Cardiac muscle cell (in vitro differentiated cells and primary cell): ENCODE measurements at regions not wholly inside any gene's neighbourhood (a gene's known extent, or its start where the extent isn't known, plus 50 kb on each side); places are given as distances from the start of the nearest gene placed in this dataset.

Experiments used
- DNase-seq, 2 donors: peaks; one replicate each; pipeline versions ENCODE4 v3.0.0 to v3.0.0-alpha.2; 2010 to 2017; ENCODE audit warnings: low read depth in 1 of 2, low spot score in 1 of 2
- H3K27ac ChIP-seq: fragments of 200-600 bp; sonication (generic); 2 replicates; pipeline ENCODE4 v1.5.1; 2016
- H3K27me3 ChIP-seq: fragments of 200-600 bp; sonication (generic); 2 replicates; pipeline ENCODE4 v1.6.0; 2016; ENCODE audit warnings: control low read depth
- H3K36me3 ChIP-seq: fragments of 200-600 bp; sonication (generic); 2 replicates; pipeline ENCODE4 v1.5.1; 2016; ENCODE audit warnings: control low read depth
- H3K4me1 ChIP-seq: fragments of 200-600 bp; sonication (generic); 2 replicates; pipeline ENCODE4 v1.8.1; 2017; ENCODE audit warnings: low read depth, mild to moderate bottlenecking, mixed run types
- H3K4me3 ChIP-seq: fragments of 200-600 bp; sonication (generic); 2 replicates; pipeline ENCODE4 v1.5.1; 2016; ENCODE audit warnings: mild to moderate bottlenecking
- H3K9me3 ChIP-seq: fragments of 200-600 bp; sonication (generic); 2 replicates; pipeline ENCODE4 v1.5.1; 2017; ENCODE audit warnings: low read depth, mild to moderate bottlenecking, control low read depth
- TF ChIP-seq, protein P1 (sequence below): IDR thresholded peaks from 2 replicates; pipeline ENCODE4 v1.5.1; 2012; ENCODE audit warnings: low read depth, mild to moderate bottlenecking, low read length

DNA sequence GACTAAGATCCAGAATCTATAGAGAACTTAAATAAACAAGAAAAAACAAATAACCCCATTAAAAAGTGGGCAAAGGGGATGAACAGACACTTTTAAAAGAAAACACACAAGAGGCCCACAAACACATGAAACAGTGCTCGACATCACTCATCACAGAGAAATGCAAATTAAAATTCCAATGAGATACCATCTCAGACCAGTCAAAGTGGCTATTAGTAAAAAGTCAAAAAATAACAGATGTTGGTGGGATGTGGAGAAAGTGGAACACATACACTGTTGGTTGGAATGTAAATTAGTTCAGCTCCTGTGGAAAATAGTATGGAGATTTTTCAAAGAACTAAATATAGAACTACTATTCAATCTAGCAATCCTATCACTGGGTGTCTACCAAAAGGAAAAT lies 143.1 kb downstream of the IFI44 start:
- Histone ChIP-seq H3K27me3 (no peaks in the 10 kb centered on the region), H3K36me3 (no peaks in the 10 kb centered on the region), H3K4me1 (no peaks in the 10 kb centered on the region), H3K27ac (no peak overlapping the region), H3K4me3 (no peak overlapping the region), H3K9me3 (no peaks in the 10 kb centered on the region)
- no peak for DNase-seq
- TF ChIP-seq, protein P1, sequence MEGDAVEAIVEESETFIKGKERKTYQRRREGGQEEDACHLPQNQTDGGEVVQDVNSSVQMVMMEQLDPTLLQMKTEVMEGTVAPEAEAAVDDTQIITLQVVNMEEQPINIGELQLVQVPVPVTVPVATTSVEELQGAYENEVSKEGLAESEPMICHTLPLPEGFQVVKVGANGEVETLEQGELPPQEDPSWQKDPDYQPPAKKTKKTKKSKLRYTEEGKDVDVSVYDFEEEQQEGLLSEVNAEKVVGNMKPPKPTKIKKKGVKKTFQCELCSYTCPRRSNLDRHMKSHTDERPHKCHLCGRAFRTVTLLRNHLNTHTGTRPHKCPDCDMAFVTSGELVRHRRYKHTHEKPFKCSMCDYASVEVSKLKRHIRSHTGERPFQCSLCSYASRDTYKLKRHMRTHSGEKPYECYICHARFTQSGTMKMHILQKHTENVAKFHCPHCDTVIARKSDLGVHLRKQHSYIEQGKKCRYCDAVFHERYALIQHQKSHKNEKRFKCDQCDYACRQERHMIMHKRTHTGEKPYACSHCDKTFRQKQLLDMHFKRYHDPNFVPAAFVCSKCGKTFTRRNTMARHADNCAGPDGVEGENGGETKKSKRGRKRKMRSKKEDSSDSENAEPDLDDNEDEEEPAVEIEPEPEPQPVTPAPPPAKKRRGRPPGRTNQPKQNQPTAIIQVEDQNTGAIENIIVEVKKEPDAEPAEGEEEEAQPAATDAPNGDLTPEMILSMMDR, result no peak

DNA sequence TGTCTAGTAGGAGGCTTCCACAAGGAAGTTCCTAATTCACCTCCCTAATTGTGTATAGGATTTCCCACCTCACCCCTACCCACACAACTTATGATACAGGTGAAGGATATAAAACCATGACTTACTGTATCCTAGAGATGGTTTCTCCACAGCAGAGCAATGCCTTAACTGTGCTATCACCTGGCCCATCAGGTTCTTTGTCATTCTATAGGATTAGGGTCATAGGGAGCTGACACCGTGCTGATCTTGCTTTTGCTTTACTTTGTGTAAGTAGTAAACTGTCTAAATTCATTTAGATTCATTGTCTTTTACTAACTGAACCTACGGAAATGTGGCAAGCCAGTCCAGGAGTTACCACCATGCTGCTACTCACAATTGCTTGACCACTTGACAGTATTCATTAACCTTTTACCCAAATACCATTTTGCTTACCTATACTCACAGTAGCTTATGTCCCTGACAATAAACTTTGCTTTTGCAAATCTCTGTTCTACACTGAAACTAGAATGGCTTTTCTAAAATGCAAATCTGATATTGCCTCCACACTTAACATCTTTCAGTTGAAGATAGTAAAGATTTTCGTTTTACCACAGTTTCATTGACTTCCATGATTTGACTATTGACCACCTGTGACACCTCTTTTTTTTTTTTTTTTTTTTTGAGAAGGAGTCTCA lies 147.6 kb downstream of the IFI44 start:
- Histone ChIP-seq H3K4me1 (no peaks in the 10 kb centered on the region), H3K4me3 (no peak overlapping the region), H3K36me3 (no peaks in the 10 kb centered on the region), H3K27ac (no peak overlapping the region), H3K27me3 (no peaks in the 10 kb centered on the region), H3K9me3 (no peaks in the 10 kb centered on the region)
- no peak for DNase-seq
- TF ChIP-seq, protein P1, result no peak

DNA sequence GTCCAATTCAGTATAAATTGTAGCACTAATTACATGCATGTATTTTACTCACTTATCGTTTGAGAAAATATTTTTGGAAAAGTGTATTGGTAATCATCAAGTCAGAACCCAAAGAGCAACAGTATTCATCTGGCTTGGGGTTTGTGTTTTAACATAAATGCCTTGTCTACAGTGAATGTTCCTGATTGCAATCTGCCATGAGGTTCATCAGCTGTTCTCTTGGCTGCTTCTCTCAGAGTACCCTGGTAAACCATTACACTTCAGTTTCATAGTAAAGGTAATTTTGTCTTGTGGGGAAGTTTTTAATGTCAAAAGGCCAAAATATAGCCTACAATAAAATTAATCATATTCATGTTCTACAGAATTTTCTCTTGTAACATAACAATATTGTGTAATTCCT lies 150.3 kb downstream of the IFI44 start:
- Histone ChIP-seq H3K36me3 (no peaks in the 10 kb centered on the region), H3K4me3 (no peak overlapping the region), H3K27me3 (no peaks in the 10 kb centered on the region), H3K4me1 (no peaks in the 10 kb centered on the region), H3K27ac (no peak overlapping the region), H3K9me3 (no peaks in the 10 kb centered on the region)
- DNase-seq, result no peak
- TF ChIP-seq, protein P1, result no peak

DNA sequence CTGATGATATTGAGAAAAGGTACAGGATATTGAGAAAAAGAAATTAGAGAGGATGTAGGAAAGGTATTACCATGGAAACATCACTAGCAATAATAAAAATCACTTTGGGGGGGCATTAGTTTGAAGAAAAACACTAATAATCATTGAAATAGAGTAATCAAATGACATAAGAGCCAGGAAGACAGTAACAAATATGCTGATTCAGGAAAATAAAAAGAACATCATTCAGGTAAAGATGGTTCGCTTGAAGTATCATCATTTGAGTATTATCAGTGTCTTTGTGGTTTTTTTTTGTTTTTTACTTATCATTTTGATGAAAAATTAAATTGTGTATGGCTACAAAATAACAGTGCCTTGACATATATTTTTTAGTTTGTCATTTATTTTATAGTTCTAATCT lies 164.5 kb downstream of the IFI44 start:
- no peak for DNase-seq
- TF ChIP-seq, protein P1, result no peak

DNA sequence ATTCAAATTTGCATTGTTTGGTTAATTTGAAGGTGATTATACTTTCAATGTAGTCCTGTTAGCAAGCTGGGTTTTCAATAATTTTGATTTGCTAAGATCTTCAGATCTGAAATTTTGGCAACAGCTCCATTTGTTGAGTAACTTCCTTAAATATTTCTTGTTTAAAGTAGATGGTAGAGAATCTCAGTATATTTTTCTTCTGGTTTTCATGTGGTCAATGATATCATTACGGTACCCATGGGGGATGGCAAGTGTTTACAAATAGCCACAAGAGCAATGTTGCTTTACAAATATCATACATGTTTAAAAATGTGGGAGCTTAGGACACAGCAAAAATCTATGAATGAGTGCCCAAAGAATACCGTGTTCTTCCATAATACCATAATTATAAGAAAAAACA lies 175.9 kb downstream of the IFI44 start:
- Histone ChIP-seq H3K4me1 (peaks cover 4% of the 10 kb centered on the region), H3K27me3 (no peaks in the 10 kb centered on the region), H3K4me3 (no peak overlapping the region), H3K36me3 (no peaks in the 10 kb centered on the region), H3K9me3 (no peaks in the 10 kb centered on the region), H3K27ac (no peak overlapping the region)
- peak in 1 of 2 donors; percentile 22 for DNase-seq
- TF ChIP-seq, protein P1, result no peak

More for the DNA sequence above, 164.5 kb downstream of the IFI44 start:
- Histone ChIP-seq H3K4me1 (no peaks in the 10 kb centered on the region), H3K4me3 (no peak overlapping the region), H3K27me3 (no peaks in the 10 kb centered on the region), H3K36me3 (no peaks in the 10 kb centered on the region), H3K27ac (no peak overlapping the region), H3K9me3 (no peaks in the 10 kb centered on the region)
